Left colon (tissue), 2 donors: ENCODE measurements at regions not wholly inside any gene's neighbourhood (a gene's known extent, or its start where the extent isn't known, plus 50 kb on each side); places are given as distances from the start of the nearest gene placed in this dataset.

Source experiments
- ATAC-seq: fragments of 200-7000 bp; cut with Tn5 transposase; one replicate; pipeline ENCODE4 v1.9.1; 2020; ENCODE audit warnings: mild to moderate bottlenecking, moderate library complexity
- DNase-seq, 2 donors: peaks; one replicate each; pipeline ENCODE4 v3.0.0-alpha.2; 2020
- intact Hi-C, 2 donors: fragments of 100-400 bp; cut with DNase I in 1 of 2; cut with micrococcal nuclease in 1 of 2; formaldehyde crosslinking; loops; one replicate each; pipeline versions ENCODE4 v1.11.2 to v1.14.0; 2022; cut with DNase I, micrococcal nuclease
- donor health status: DM: no; HTN: no; CAD: no.
- donor health status: DM: yes; HTN: yes; CAD: no.

GRCh38 chr10:118114992-118115391, 68.3 kb upstream of the RAB11FIP2 start:
- ATAC-seq (no peak), DNase-seq (no peak)
- intact Hi-C loops, result no loop called here

GRCh38 chr10:118112543-118113125, 65.9 kb upstream of the RAB11FIP2 start:
- DNase-seq (no peak), ATAC-seq (no peak)
- intact Hi-C loops, result no loop called here

GRCh38 chr10:118110750-118111149, 64.0 kb upstream of the RAB11FIP2 start:
- no peak for ATAC-seq
- intact Hi-C loops, result no loop called here
- DNase-seq, result no peak

DNA sequence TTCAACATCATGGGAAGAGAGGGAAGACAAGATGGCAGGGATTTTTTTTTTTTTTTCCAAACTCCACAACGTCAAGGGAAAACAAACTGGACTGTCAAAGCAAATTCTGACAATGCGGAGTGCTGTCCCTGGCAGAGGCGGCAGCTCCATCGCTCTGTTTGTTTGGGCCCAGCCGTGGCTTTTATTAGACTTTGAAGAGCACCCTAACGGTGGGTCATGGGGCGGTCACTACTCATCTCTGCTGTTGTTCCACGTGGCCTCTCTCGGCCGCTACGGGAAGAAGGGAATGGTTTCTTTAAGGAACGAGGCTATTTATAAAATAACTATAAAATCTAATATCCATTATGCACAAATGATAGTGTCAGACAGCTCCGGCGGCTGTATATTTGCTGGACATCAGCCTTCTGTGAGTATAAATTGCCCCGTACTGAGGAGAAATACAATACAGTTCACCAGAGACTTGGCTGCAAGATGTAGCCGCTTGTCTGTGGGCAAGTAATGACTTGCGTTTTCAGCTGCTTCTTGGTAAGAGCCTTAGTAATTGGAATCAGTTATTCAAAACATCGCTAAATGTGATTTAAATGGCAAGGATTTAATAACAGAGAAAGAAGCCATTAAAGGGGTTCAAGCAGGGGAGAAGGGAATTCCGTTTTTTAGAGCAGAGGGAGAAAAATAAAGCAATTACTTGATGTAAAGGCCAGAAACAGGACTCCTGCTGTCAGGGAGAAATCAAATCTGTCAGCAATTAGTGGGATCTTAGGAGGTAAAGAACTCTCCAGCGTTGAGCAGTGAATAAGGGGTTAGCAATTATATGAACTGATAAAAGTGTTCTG, 61.7 kb upstream of the RAB11FIP2 start:
- no peak for ATAC-seq
- intact Hi-C loops, result no loop called here
- DNase-seq, result no peak

DNA sequence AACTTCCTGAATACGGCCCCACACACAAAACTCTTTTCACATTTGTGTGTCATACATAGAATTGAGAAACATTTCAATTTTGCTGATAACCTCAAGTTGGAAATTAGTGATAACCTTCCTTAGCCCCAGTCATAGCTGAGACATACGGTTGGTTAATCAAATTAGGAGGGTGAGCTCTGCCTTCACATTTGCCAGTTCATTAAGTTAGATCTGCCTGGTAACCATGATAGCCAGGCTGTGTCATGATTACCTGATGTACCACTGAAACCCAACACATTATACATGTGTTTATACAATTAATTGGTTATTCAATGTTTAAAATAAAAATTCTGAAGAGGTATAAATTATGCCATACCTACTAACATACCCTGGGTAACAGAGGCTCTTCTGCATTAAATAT, 60.8 kb upstream of the RAB11FIP2 start:
- DNase-seq (no peak), ATAC-seq (no peak)
- intact Hi-C loops, result no loop called here

- no peak for DNase-seq
- intact Hi-C loops, result no loop called here
- ATAC-seq, result no peak
Observed at GRCh38 chr10:118107040-118107439, 60.3 kb upstream of the RAB11FIP2 start.

- intact Hi-C loops, result no loop called here
- ATAC-seq (peak; percentile 32), DNase-seq (no peak)
Observed at GRCh38 chr10:118106426-118106825, 59.7 kb upstream of the RAB11FIP2 start.

DNA sequence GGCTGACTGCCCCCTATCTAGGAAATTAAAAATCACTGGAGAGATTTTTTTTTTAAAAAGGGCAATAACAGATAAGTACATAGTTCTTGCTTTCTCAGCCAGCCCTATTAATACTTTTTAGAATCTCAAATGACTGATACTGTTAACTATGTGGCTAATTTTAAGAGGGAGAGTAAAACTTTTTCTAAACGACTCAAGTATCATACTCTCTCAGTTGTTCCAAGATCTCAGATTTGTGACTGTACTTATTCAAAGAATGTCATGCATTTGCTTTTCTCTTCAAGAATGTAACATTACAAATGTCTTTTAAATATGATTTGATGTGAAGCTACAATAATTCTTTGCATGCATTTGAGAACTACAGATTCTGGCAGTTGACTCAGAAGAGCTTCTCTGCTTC, 55.4 kb upstream of the RAB11FIP2 start:
- intact Hi-C loops, result no loop called here
- no peak for ATAC-seq

DNA sequence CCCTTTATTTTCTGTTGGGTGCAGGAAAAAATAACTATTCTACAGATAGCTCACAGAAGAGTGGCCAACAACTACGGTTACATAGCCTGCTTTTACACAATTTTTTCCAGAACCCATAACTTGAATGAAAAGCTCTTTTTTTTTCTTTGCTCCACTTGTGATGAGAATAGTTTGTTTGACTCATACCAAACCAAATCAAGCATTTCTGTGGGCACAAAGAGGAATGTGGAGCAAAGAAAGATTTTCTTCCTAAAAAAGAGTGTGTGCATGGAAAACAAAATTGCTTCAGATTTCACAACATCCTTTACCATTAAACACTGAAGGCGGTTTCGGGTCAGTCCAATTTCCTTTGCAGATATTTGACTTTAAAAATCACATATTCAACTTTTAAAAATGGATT, 54.8 kb upstream of the RAB11FIP2 start:
- DNase-seq, result no peak
- ATAC-seq, result no peak
- intact Hi-C loops, result no loop called here

More for the DNA sequence above, 55.4 kb upstream of the RAB11FIP2 start:
- DNase-seq, result no peak
